Stimulated activated CD8-positive, alpha-beta memory T cell treated with anti-CD3 and anti-CD28 coated beads, Interleukin-7, amount 100 ng/mL, for 4 hours (primary cell): ENCODE measurements at regions not wholly inside any gene's neighbourhood (a gene's known extent, or its start where the extent isn't known, plus 50 kb on each side); places are given as distances from the start of the nearest gene placed in this dataset.
A peak's percentile ranks its signal among the peaks of the same experiment; 100 is the strongest.

Experiments used
- DNase-seq, 2 donors: peaks; one replicate each; pipeline ENCODE4 v3.0.0-alpha.2; 2020; ENCODE audit warnings: low read depth in 2 of 2

- no peak for DNase-seq
Measured at GRCh38 chr7:371119-371778, 81.3 kb downstream of the FOXL3 start.

GRCh38 chr7:371779-372545 lies 82.0 kb downstream of the FOXL3 start:
- no peak for DNase-seq

GRCh38 chr7:372546-372931 lies 82.6 kb downstream of the FOXL3 start:
- no peak for DNase-seq

GRCh38 chr7:372932-373791 lies 83.2 kb downstream of the FOXL3 start:
- no peak for DNase-seq

GRCh38 chr7:373818-374705 lies 84.1 kb downstream of the FOXL3 start:
- DNase-seq, result no peak

- no peak for DNase-seq
Measured at GRCh38 chr7:374706-375311, 84.8 kb downstream of the FOXL3 start.

GRCh38 chr7:375321-375831 lies 85.4 kb downstream of the FOXL3 start:
- DNase-seq, result no peak

- no peak for DNase-seq
Measured at GRCh38 chr7:375901-376305, 85.9 kb downstream of the FOXL3 start.

GRCh38 chr7:376306-377079 lies 86.5 kb downstream of the FOXL3 start:
- no peak for DNase-seq

- no peak for DNase-seq
Measured at GRCh38 chr7:377080-378040, 87.4 kb downstream of the FOXL3 start.

GRCh38 chr7:378041-378420 lies 88.1 kb downstream of the FOXL3 start:
- no peak for DNase-seq

- DNase-seq, result no peak
Measured at GRCh38 chr7:378551-379455, 88.8 kb downstream of the FOXL3 start.

GRCh38 chr7:379456-380138 lies 89.6 kb downstream of the FOXL3 start:
- no peak for DNase-seq

- no peak for DNase-seq
Measured at GRCh38 chr7:380139-380485, 90.1 kb downstream of the FOXL3 start.

- no peak for DNase-seq
Measured at GRCh38 chr7:380711-381210, 90.8 kb downstream of the FOXL3 start.

- DNase-seq, result peak; percentile 43 to 52
Measured at GRCh38 chr7:381211-382042, 91.5 kb downstream of the FOXL3 start.
